Endothelial cell of umbilical vein (primary cell): ENCODE measurements at regions not wholly inside any gene's neighbourhood (a gene's known extent, or its start where the extent isn't known, plus 50 kb on each side); places are given as distances from the start of the nearest gene placed in this dataset.

Experiments used
- BruUV-seq: library from RNA; stranded (reverse); fragments of 400-500 nt; replicated peaks from 2 replicates; lab custom pipeline; 2021; lab: Mats Ljungman, UMichigan
- CTCF ChIA-PET: fragments of 300-600, 350-600 bp; sonication (Branson Sonifier 250); formaldehyde crosslinking; loops from one replicate; lab custom pipeline; 2021; ENCODE audit warnings: antibody characterized with exemption, inconsistent platforms; lab: Charles Lee
- POLR2A ChIA-PET: fragments of 300-600, 350-600 bp; sonication (Branson Sonifier 250); formaldehyde crosslinking; loops from one replicate; lab custom pipeline; 2021; ENCODE audit warnings: antibody characterized with exemption, inconsistent platforms; lab: Charles Lee
- DNase-seq: peaks from one replicate; pipeline ENCODE4 v3.0.0-alpha.2; 2011; ENCODE audit warnings: low read depth, low spot score
- FAIRE-seq: peaks from 2 replicates; lab custom pipeline; 2011; peaks lifted over from hg19 to GRCh38; lab: Jason Lieb, UNC
- H2AFZ ChIP-seq: 2 replicates; pipeline ENCODE4 v1.6.0; 2012; ENCODE audit warnings: low read depth, low read length, control low read depth, inconsistent platforms
- H3K27ac ChIP-seq: 2 replicates; pipeline ENCODE4 v1.5.1; 2011; ENCODE audit warnings: low read depth, mild to moderate bottlenecking, control low read depth, low read length, moderate library complexity; ENCODE audit not compliant: insufficient read depth
- H3K27me3 ChIP-seq, 2 experiments: 2 replicates each; pipeline versions ENCODE4 v1.6.0 to v1.6.1; 2011; ENCODE audit warnings: low read length in 2 of 2, mixed read lengths in 1 of 2; ENCODE audit not compliant: control insufficient read depth in 2 of 2, insufficient read depth in 2 of 2
- H3K36me3 ChIP-seq, 2 experiments: 2 replicates in 1 of 2; 3 replicates in 1 of 2; pipeline ENCODE4 v1.5.1; 2011; ENCODE audit warnings: low read length in 2 of 2, mild to moderate bottlenecking in 1 of 2, moderate library complexity in 1 of 2; ENCODE audit not compliant: control insufficient read depth in 2 of 2, insufficient read depth in 2 of 2; ENCODE audit errors: extremely low read depth in 1 of 2
- H3K4me1 ChIP-seq: 3 replicates; pipeline ENCODE4 v1.5.1; 2011; ENCODE audit warnings: mild to moderate bottlenecking, low read length; ENCODE audit not compliant: control insufficient read depth, insufficient read depth; ENCODE audit errors: extremely low read depth
- H3K4me2 ChIP-seq: 2 replicates; pipeline ENCODE4 v1.6.1; 2011; ENCODE audit warnings: low read length, control low read depth, mixed read lengths; ENCODE audit not compliant: insufficient read depth
- H3K4me3 ChIP-seq, 3 experiments: fragments of 200-600 bp in 1 of 3; sonication (generic), shearing (Covaris generic) in 1 of 3; replicated peaks in 1 of 3; 2 replicates each; pipeline ENCODE4 v1.5.1; 2011 to 2016; ENCODE audit warnings: control low read depth in 3 of 3, low read length in 3 of 3, mild to moderate bottlenecking in 2 of 3, inconsistent platforms in 1 of 3, low read depth in 1 of 3, moderate library complexity in 1 of 3; ENCODE audit not compliant: insufficient read depth in 1 of 3
- H3K79me2 ChIP-seq: 2 replicates; pipeline ENCODE4 v1.6.0; 2012; ENCODE audit warnings: low read length, inconsistent platforms; ENCODE audit not compliant: control insufficient read depth, insufficient read depth
- H3K9ac ChIP-seq: replicated peaks from 2 replicates; pipeline ENCODE3; 2011; ENCODE audit warnings: low read length, control low read depth; ENCODE audit not compliant: insufficient read depth; ENCODE audit errors: extremely low read depth
- H3K9me1 ChIP-seq: replicated peaks from 3 replicates; pipeline ENCODE4 v1.6.0; 2011; ENCODE audit warnings: mild to moderate bottlenecking, low read length; ENCODE audit not compliant: control insufficient read depth, insufficient read depth; ENCODE audit errors: extremely low read depth
- H3K9me3 ChIP-seq: replicated peaks from 2 replicates; pipeline ENCODE4 v1.5.1; 2012; ENCODE audit warnings: low read length, inconsistent platforms; ENCODE audit not compliant: control insufficient read depth, insufficient read depth
- H4K20me1 ChIP-seq: replicated peaks from 2 replicates; pipeline ENCODE3; 2011; ENCODE audit warnings: mild to moderate bottlenecking, low read length; ENCODE audit not compliant: control insufficient read depth, insufficient read depth; ENCODE audit errors: extremely low read depth
- CTCF ChIP-seq, 2 donors: IDR thresholded peaks; 1 replicate in 1 of 2; 2 replicates in 1 of 2; pipeline ENCODE4 v1.5.1; 2011; ENCODE audit warnings: low read length in 2 of 2, mild to moderate bottlenecking in 2 of 2, moderate library complexity in 2 of 2, control low read depth in 1 of 2, inconsistent platforms in 1 of 2, low read depth in 1 of 2; ENCODE audit not compliant: insufficient read depth in 1 of 2; ENCODE audit errors: extremely low read depth in 1 of 2
- EZH2 ChIP-seq: IDR thresholded peaks from 2 replicates; pipeline ENCODE4 v1.6.1; 2012; ENCODE audit warnings: borderline replicate concordance, low read depth, mild to moderate bottlenecking, moderate library complexity, low read length, inconsistent platforms; ENCODE audit not compliant: severe bottlenecking
- FOS ChIP-seq: IDR thresholded peaks from 2 replicates; pipeline ENCODE4 v1.6.1; 2011; ENCODE audit warnings: mild to moderate bottlenecking, low read length, moderate library complexity, borderline replicate concordance; ENCODE audit not compliant: insufficient read depth
- GATA2 ChIP-seq: IDR thresholded peaks from 2 replicates; pipeline ENCODE4 v1.7.0; 2011; ENCODE audit warnings: low read depth, mild to moderate bottlenecking, moderate library complexity, mixed read lengths, low read length; ENCODE audit not compliant: insufficient read length, insufficient read depth
- JUN ChIP-seq: IDR thresholded peaks from 2 replicates; pipeline ENCODE4 v1.6.1; 2011; ENCODE audit warnings: borderline replicate concordance, low read depth; ENCODE audit not compliant: insufficient read length, insufficient read depth
- MAX ChIP-seq: IDR thresholded peaks from 2 replicates; pipeline ENCODE4 v1.6.1; 2011; ENCODE audit not compliant: insufficient read depth, insufficient read length
- MYC ChIP-seq: IDR thresholded peaks from one replicate; pipeline ENCODE4 v1.6.1; 2011; ENCODE audit warnings: mild to moderate bottlenecking, low read depth, low read length
- POLR2A ChIP-seq: IDR thresholded peaks from 2 replicates; pipeline ENCODE4 v1.6.1; 2012; ENCODE audit warnings: low read depth, mild to moderate bottlenecking, control low read depth, low read length
- POLR2AphosphoS5 ChIP-seq: IDR thresholded peaks from 2 replicates; pipeline ENCODE4 v1.6.1; 2012; ENCODE audit warnings: low read depth, mild to moderate bottlenecking, control low read depth, low read length, moderate library complexity; ENCODE audit not compliant: insufficient read depth
- dilution Hi-C: fragments of 300-500 bp; cut with MboI; formaldehyde crosslinking; loops from one replicate; pipeline ENCODE4 v1.15.0; 2019; ENCODE audit warnings: low sequenced_read_pairs; ENCODE audit not compliant: extremely low pct_ligation_motif_present
- intact Hi-C: fragments of 100-400 bp; cut with micrococcal nuclease; formaldehyde crosslinking; loops from one replicate; pipeline ENCODE4 v1.10.0; 2022

- no peak overlapping the region for H3K4me3 ChIP-seq
- FAIRE-seq (no peak), DNase-seq (no peak)
- no peaks in the 10 kb centered on the region for H3K9me1 ChIP-seq
- H4K20me1 ChIP-seq, result no peaks in the 10 kb centered on the region
- H3K4me2 ChIP-seq, result no peak overlapping the region
- no TSS peak for BruUV-seq
- no peaks in the 10 kb centered on the region for H3K36me3 ChIP-seq
- no peak overlapping the region for H3K27ac ChIP-seq
- POLR2A ChIA-PET, result no interaction called here
- H3K4me1 ChIP-seq, result no peaks in the 10 kb centered on the region
- no peaks in the 10 kb centered on the region for H3K79me2 ChIP-seq
- no peak overlapping the region for H3K9ac ChIP-seq
- CTCF ChIA-PET, result no interaction called here
- intact Hi-C loops, result no loop called here
- H3K27me3 ChIP-seq, result no peaks in the 10 kb centered on the region
- dilution Hi-C loops, result no loop called here
- H2AFZ ChIP-seq, result no peak overlapping the region
- H3K9me3 ChIP-seq, result no peaks in the 10 kb centered on the region
- TF ChIP-seq MAX (no peak), EZH2 (no peak), POLR2AphosphoS5 (no peak), JUN (no peak), FOS (no peak), CTCF (IDR thresholded peaks at IDR 0.05; ENCODE audit: extremely low read depth in 1 of 2, insufficient read depth in 1 of 2, low read depth in 1 of 2, low read length in 2 of 2) (no peak), POLR2A (no peak), GATA2 (no peak), MYC (no peak)
These were observed 239.1 kb upstream of the MYO3A start for GRCh38 chr10:25694971-25695370.
